ENCODE measurements at regions not wholly inside any gene's neighbourhood (a gene's known extent, or its start where the extent isn't known, plus 50 kb on each side); places are given as distances from the start of the nearest gene placed in this dataset.

- no peaks in the 10 kb centered on the region for H3K9me3 Mint-ChIP-seq (ENCODE audit: unreplicated experiment)
- ChIA-PET CTCF (no interaction called here), POLR2A (no interaction called here)
- no peaks in the 10 kb centered on the region for H3K27me3 Mint-ChIP-seq (ENCODE audit: insufficient read depth, unreplicated experiment)
- Histone ChIP-seq H3K36me3 (ENCODE audit: control insufficient read depth, insufficient read depth, low read length) (no peaks in the 10 kb centered on the region), H3K4me1 (no peaks in the 10 kb centered on the region), H3K9me3 (no peaks in the 10 kb centered on the region), H3K27me3 (replicated peaks; ENCODE audit: control insufficient read depth, insufficient read depth, low read length) (no peaks in the 10 kb centered on the region), H3K4me3 (ENCODE audit: low read depth, low read length) (no peak overlapping the region)
- H3K4me3 Mint-ChIP-seq (ENCODE audit: unreplicated experiment), result no peak overlapping the region
- no peak for TF ChIP-seq CTCF (IDR thresholded peaks at IDR 0.05; ENCODE audit: insufficient read depth in 1 of 2, low read depth in 1 of 2, low read length in 1 of 2, severe bottlenecking in 1 of 2, unreplicated experiment in 1 of 2)
- no peak for DNase-seq
- H3K27ac Mint-ChIP-seq (ENCODE audit: unreplicated experiment), result no peak overlapping the region
- H3K4me1 Mint-ChIP-seq (ENCODE audit: low read depth, unreplicated experiment), result no peaks in the 10 kb centered on the region
- no peaks in the 10 kb centered on the region for H3K36me3 Mint-ChIP-seq (ENCODE audit: insufficient read depth, unreplicated experiment)
- no TSS peak for BruUV-seq (replicated peaks)
- intact Hi-C loops (cut with micrococcal nuclease; ENCODE audit: unreplicated experiment), result no loop called here
Observed at GRCh38 chr14:27077710-27078109, 479.9 kb upstream of the NOVA1 start.

GRCh38 chr14:27078191-27078590 lies 480.4 kb upstream of the NOVA1 start:
- no peak for DNase-seq
- intact Hi-C loops (cut with micrococcal nuclease; ENCODE audit: unreplicated experiment), result no loop called here
- Mint-ChIP-seq H3K36me3 (ENCODE audit: insufficient read depth, unreplicated experiment) (no peaks in the 10 kb centered on the region), H3K4me3 (ENCODE audit: unreplicated experiment) (no peak overlapping the region), H3K27me3 (ENCODE audit: insufficient read depth, unreplicated experiment) (no peaks in the 10 kb centered on the region), H3K4me1 (ENCODE audit: low read depth, unreplicated experiment) (no peaks in the 10 kb centered on the region), H3K9me3 (ENCODE audit: unreplicated experiment) (no peaks in the 10 kb centered on the region), H3K27ac (ENCODE audit: unreplicated experiment) (no peak overlapping the region)
- Histone ChIP-seq H3K4me3 (ENCODE audit: low read depth, low read length) (no peak overlapping the region), H3K9me3 (no peaks in the 10 kb centered on the region), H3K27me3 (replicated peaks; ENCODE audit: control insufficient read depth, insufficient read depth, low read length) (no peaks in the 10 kb centered on the region), H3K36me3 (ENCODE audit: control insufficient read depth, insufficient read depth, low read length) (no peaks in the 10 kb centered on the region), H3K4me1 (no peaks in the 10 kb centered on the region)
- TF ChIP-seq CTCF (IDR thresholded peaks at IDR 0.05; ENCODE audit: insufficient read depth in 1 of 2, low read depth in 1 of 2, low read length in 1 of 2, severe bottlenecking in 1 of 2, unreplicated experiment in 1 of 2), result no peak
- POLR2A ChIA-PET, result no interaction called here
- BruUV-seq (replicated peaks), result no TSS peak
- CTCF ChIA-PET, result no interaction called here

GRCh38 chr14:27079716-27080115 lies 481.9 kb upstream of the NOVA1 start:
- Mint-ChIP-seq H3K9me3 (ENCODE audit: unreplicated experiment) (no peaks in the 10 kb centered on the region), H3K27ac (ENCODE audit: unreplicated experiment) (no peak overlapping the region), H3K36me3 (ENCODE audit: insufficient read depth, unreplicated experiment) (no peaks in the 10 kb centered on the region), H3K4me1 (ENCODE audit: low read depth, unreplicated experiment) (no peaks in the 10 kb centered on the region), H3K4me3 (ENCODE audit: unreplicated experiment) (no peak overlapping the region), H3K27me3 (ENCODE audit: insufficient read depth, unreplicated experiment) (no peaks in the 10 kb centered on the region)
- TF ChIP-seq CTCF (IDR thresholded peaks at IDR 0.05; ENCODE audit: insufficient read depth in 1 of 2, low read depth in 1 of 2, low read length in 1 of 2, severe bottlenecking in 1 of 2, unreplicated experiment in 1 of 2), result no peak
- no peaks in the 10 kb centered on the region for H3K9me3 ChIP-seq
- no peak overlapping the region for H3K4me3 ChIP-seq (ENCODE audit: low read depth, low read length)
- BruUV-seq (replicated peaks), result no TSS peak
- POLR2A ChIA-PET, result no interaction called here
- H3K4me1 ChIP-seq, result no peaks in the 10 kb centered on the region
- DNase-seq, result no peak
- CTCF ChIA-PET, result no interaction called here
- H3K27me3 ChIP-seq (replicated peaks; ENCODE audit: control insufficient read depth, insufficient read depth, low read length), result no peaks in the 10 kb centered on the region
- intact Hi-C loops (cut with micrococcal nuclease; ENCODE audit: unreplicated experiment), result no loop called here
- H3K36me3 ChIP-seq (ENCODE audit: control insufficient read depth, insufficient read depth, low read length), result no peaks in the 10 kb centered on the region

Data from Caco-2 (cell line).